ENCODE measurements at regions not wholly inside any gene's neighbourhood (a gene's known extent, or its start where the extent isn't known, plus 50 kb on each side); places are given as distances from the start of the nearest gene placed in this dataset.

DNA sequence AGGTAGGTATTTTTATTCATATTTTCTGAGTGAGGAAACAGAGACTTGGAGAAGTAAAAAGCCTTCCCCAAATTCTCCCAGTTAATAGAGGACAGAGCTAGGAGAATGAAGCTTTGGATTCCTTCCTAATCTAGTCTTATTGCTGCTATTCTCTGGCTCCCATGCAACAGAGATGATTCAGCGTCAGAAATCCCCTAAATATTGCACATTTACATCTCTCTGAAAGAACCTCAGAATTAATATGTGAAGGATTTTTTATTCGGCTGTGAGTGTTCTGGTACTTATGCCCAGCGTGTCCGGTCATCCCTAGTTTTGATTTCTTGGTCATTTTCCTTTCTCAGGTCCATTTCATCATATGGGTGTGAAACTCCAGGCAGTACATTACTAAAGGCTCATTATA is 91.2 kb upstream of the SESTD1 start:
- no peaks in the 10 kb centered on the region for H3K4me1 ChIP-seq (ENCODE audit: control insufficient read depth, low read depth, low read length)
- WGBS (ENCODE audit: extremely low coverage, insufficient coverage, low lambda C conversion rate) = no CpG with 5 or more reads among the region's 4 CpGs
- H3K4ac ChIP-seq (ENCODE audit: low read depth, low read length) = no peak overlapping the region
- no peak overlapping the region for H4K8ac ChIP-seq (ENCODE audit: low read depth, low read length)
- no peak overlapping the region for H3K18ac ChIP-seq (ENCODE audit: low read length)
- H3K36me3 ChIP-seq (ENCODE audit: control insufficient read depth, insufficient read depth, low read length) = no peaks in the 10 kb centered on the region
- no peak overlapping the region for H3K9ac ChIP-seq (ENCODE audit: low read length)
- H3K27me3 ChIP-seq (ENCODE audit: insufficient read depth, low read length, poor library complexity) = no peaks in the 10 kb centered on the region
- H2BK120ac ChIP-seq (ENCODE audit: low read depth, low read length) = no peak overlapping the region
- no peaks in the 10 kb centered on the region for H3K79me2 ChIP-seq (ENCODE audit: control insufficient read depth, insufficient read depth, low read length)
- H2AK5ac ChIP-seq (ENCODE audit: low read length) = no peak overlapping the region
- no peak overlapping the region for H3K27ac ChIP-seq (ENCODE audit: low read depth, low read length)
- no peak overlapping the region for H3K4me3 ChIP-seq (ENCODE audit: low read length)
- H2BK5ac ChIP-seq (ENCODE audit: low read length) = no peak overlapping the region
- no peak overlapping the region for H3K23ac ChIP-seq (ENCODE audit: low read length)
- no peak overlapping the region for H3K56ac ChIP-seq (ENCODE audit: low read length)
- H3K79me1 ChIP-seq (ENCODE audit: low read length) = no peaks in the 10 kb centered on the region
- no peak overlapping the region for H2BK15ac ChIP-seq (replicated peaks; ENCODE audit: low read depth)
- H3K4me2 ChIP-seq (ENCODE audit: low read length) = no peak overlapping the region
- DNase-seq = no peak
- H4K5ac ChIP-seq (ENCODE audit: low read length) = no peak overlapping the region

DNA sequence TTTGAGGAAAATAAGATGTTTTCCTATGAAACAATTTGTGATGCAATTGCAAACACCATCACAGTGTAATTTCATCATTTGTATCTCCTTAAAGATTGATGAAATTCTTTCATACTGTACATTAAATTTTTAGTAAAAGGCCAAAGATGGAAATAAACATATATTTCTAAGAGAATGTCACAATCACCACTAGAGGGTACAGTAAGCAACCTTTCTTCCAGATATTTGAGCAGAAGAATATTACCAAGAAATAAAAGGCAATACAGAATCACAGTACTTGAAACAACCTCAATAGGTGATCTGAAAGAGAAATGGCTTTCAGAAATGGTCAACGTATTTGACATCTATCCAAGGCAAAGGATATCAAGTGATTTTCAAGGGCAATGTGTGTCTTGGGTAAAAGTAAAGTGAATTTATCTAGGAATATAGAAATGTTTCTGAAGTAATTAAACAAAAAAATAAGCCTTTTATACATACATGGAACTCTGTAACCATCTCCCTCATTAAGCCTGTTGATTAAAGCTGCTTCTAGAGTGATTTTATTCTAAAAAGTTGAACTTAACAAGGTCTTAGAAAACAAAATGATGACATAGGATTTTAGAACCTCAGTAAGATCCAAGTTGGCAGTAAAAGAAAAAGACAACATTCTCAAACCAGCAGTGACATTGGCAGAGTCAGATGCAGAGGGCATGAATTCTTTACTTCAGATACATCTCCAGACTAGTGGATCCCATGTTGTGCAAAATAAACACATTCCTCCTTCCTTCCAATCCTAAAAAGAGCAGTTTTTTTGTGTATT is 90.3 kb upstream of the SESTD1 start:
- Histone ChIP-seq H2AK5ac (ENCODE audit: low read length) (no peak overlapping the region), H3K18ac (ENCODE audit: low read length) (no peak overlapping the region), H4K8ac (ENCODE audit: low read depth, low read length) (no peak overlapping the region), H4K5ac (ENCODE audit: low read length) (no peak overlapping the region), H3K27ac (ENCODE audit: low read depth, low read length) (no peak overlapping the region), H3K4ac (ENCODE audit: low read depth, low read length) (no peak overlapping the region), H2BK120ac (ENCODE audit: low read depth, low read length) (no peak overlapping the region), H3K23ac (ENCODE audit: low read length) (no peak overlapping the region), H3K36me3 (ENCODE audit: control insufficient read depth, insufficient read depth, low read length) (no peaks in the 10 kb centered on the region), H3K4me3 (ENCODE audit: low read length) (no peak overlapping the region), H2BK5ac (ENCODE audit: low read length) (no peak overlapping the region), H3K79me2 (ENCODE audit: control insufficient read depth, insufficient read depth, low read length) (no peaks in the 10 kb centered on the region), H3K27me3 (ENCODE audit: insufficient read depth, low read length, poor library complexity) (no peaks in the 10 kb centered on the region), H2BK15ac (replicated peaks; ENCODE audit: low read depth) (no peak overlapping the region), H3K4me2 (ENCODE audit: low read length) (no peak overlapping the region), H3K79me1 (ENCODE audit: low read length) (no peaks in the 10 kb centered on the region), H3K4me1 (ENCODE audit: control insufficient read depth, low read depth, low read length) (no peaks in the 10 kb centered on the region), H3K9ac (ENCODE audit: low read length) (no peak overlapping the region), H3K56ac (ENCODE audit: low read length) (no peak overlapping the region)
- DNase-seq = no peak
- no CpG with 5 or more reads among the region's 1 CpG for WGBS (ENCODE audit: extremely low coverage, insufficient coverage, low lambda C conversion rate)

DNA sequence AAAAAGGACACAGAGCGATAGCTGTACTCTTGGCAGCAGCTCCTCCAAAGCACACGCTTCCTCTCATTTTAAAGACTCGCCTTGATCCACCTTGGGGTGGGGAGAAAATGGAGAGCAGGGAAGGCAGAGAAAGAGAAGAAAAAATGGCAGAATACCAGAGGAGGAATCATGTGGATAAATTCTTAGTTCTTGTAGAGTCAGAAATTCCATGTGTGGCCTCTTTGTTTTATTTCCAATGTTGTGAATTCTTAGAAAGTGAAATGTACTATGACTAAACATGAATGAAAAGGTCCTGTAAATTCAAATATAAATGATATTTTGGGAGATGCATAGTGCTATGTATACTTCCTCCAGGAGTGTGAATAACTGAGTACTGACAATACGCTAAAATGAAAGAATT is 89.7 kb upstream of the SESTD1 start:
- Histone ChIP-seq H3K9ac (ENCODE audit: low read length) (no peak overlapping the region), H2AK5ac (ENCODE audit: low read length) (no peak overlapping the region), H3K79me2 (ENCODE audit: control insufficient read depth, insufficient read depth, low read length) (no peaks in the 10 kb centered on the region), H3K79me1 (ENCODE audit: low read length) (no peaks in the 10 kb centered on the region), H2BK15ac (replicated peaks; ENCODE audit: low read depth) (no peak overlapping the region), H2BK120ac (ENCODE audit: low read depth, low read length) (no peak overlapping the region), H3K4me3 (ENCODE audit: low read length) (no peak overlapping the region), H3K56ac (ENCODE audit: low read length) (no peak overlapping the region), H3K18ac (ENCODE audit: low read length) (no peak overlapping the region), H4K8ac (ENCODE audit: low read depth, low read length) (no peak overlapping the region), H3K4me1 (ENCODE audit: control insufficient read depth, low read depth, low read length) (no peaks in the 10 kb centered on the region), H2BK5ac (ENCODE audit: low read length) (no peak overlapping the region), H3K4ac (ENCODE audit: low read depth, low read length) (no peak overlapping the region), H3K23ac (ENCODE audit: low read length) (no peak overlapping the region), H3K27ac (ENCODE audit: low read depth, low read length) (no peak overlapping the region), H4K5ac (ENCODE audit: low read length) (no peak overlapping the region), H3K36me3 (ENCODE audit: control insufficient read depth, insufficient read depth, low read length) (no peaks in the 10 kb centered on the region), H3K27me3 (ENCODE audit: insufficient read depth, low read length, poor library complexity) (no peaks in the 10 kb centered on the region), H3K4me2 (ENCODE audit: low read length) (no peak overlapping the region)
- DNase-seq = no peak
- no CpG with 5 or more reads among the region's 4 CpGs for WGBS (ENCODE audit: extremely low coverage, insufficient coverage, low lambda C conversion rate)

DNA sequence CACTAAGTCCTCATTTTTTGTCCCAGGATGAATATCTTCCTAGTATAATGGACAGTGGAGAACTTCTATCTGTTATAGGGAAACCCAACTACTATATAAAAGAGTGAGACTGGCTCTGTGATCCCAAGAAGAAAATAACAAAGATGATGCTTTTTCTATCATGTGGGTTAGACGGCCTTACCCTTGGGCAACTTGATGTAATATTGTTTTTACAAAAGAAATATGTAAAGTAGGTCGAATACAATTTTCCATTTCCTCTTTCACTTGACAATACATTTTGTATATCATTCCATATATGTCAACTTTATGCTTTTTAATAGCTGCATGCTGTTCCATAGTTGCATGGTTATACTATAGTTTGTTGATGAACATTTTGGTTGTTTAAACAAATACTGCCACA is 87.5 kb upstream of the SESTD1 start:
- H3K27me3 ChIP-seq (ENCODE audit: insufficient read depth, low read length, poor library complexity) = no peaks in the 10 kb centered on the region
- H3K18ac ChIP-seq (ENCODE audit: low read length) = no peak overlapping the region
- H3K4ac ChIP-seq (ENCODE audit: low read depth, low read length) = no peak overlapping the region
- H3K4me2 ChIP-seq (ENCODE audit: low read length) = no peak overlapping the region
- H4K5ac ChIP-seq (ENCODE audit: low read length) = no peak overlapping the region
- H2BK5ac ChIP-seq (ENCODE audit: low read length) = no peak overlapping the region
- no CpG with 5 or more reads among the region's 2 CpGs for WGBS (ENCODE audit: extremely low coverage, insufficient coverage, low lambda C conversion rate)
- H3K4me3 ChIP-seq (ENCODE audit: low read length) = no peak overlapping the region
- H2BK15ac ChIP-seq (replicated peaks; ENCODE audit: low read depth) = no peak overlapping the region
- no peaks in the 10 kb centered on the region for H3K4me1 ChIP-seq (ENCODE audit: control insufficient read depth, low read depth, low read length)
- H3K23ac ChIP-seq (ENCODE audit: low read length) = no peak overlapping the region
- no peak overlapping the region for H2AK5ac ChIP-seq (ENCODE audit: low read length)
- no peak overlapping the region for H3K27ac ChIP-seq (ENCODE audit: low read depth, low read length)
- H3K79me2 ChIP-seq (ENCODE audit: control insufficient read depth, insufficient read depth, low read length) = no peaks in the 10 kb centered on the region
- H3K79me1 ChIP-seq (ENCODE audit: low read length) = no peaks in the 10 kb centered on the region
- no peak for DNase-seq
- H3K9ac ChIP-seq (ENCODE audit: low read length) = no peak overlapping the region
- H4K8ac ChIP-seq (ENCODE audit: low read depth, low read length) = no peak overlapping the region
- no peaks in the 10 kb centered on the region for H3K36me3 ChIP-seq (ENCODE audit: control insufficient read depth, insufficient read depth, low read length)
- no peak overlapping the region for H3K56ac ChIP-seq (ENCODE audit: low read length)
- no peak overlapping the region for H2BK120ac ChIP-seq (ENCODE audit: low read depth, low read length)

DNA sequence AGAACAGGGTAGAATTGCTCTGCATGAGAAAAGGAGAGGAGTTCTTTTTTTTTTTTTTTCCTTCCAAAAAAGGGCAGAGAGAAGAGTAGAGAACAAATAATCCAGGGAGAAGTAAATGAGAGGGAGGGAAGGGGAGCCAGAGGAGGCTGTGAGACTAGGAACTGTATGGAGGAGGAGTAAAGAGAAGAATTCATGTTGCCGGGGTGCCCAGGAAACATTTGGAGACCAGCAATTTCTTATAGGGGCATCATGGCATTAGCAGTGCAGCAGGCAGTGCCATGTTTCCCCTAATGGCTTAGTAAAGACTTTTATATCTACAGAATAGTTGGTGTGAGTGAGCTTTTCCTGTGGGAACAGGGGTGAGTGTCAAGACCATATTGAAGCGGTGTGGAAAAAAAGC is 86.4 kb upstream of the SESTD1 start:
- no peaks in the 10 kb centered on the region for H3K36me3 ChIP-seq (ENCODE audit: control insufficient read depth, insufficient read depth, low read length)
- H2AK5ac ChIP-seq (ENCODE audit: low read length) = no peak overlapping the region
- H3K18ac ChIP-seq (ENCODE audit: low read length) = no peak overlapping the region
- H2BK5ac ChIP-seq (ENCODE audit: low read length) = no peak overlapping the region
- H3K4ac ChIP-seq (ENCODE audit: low read depth, low read length) = no peak overlapping the region
- no CpG with 5 or more reads among the region's 2 CpGs for WGBS (ENCODE audit: extremely low coverage, insufficient coverage, low lambda C conversion rate)
- H2BK120ac ChIP-seq (ENCODE audit: low read depth, low read length) = no peak overlapping the region
- H3K56ac ChIP-seq (ENCODE audit: low read length) = no peak overlapping the region
- H3K27me3 ChIP-seq (ENCODE audit: insufficient read depth, low read length, poor library complexity) = no peaks in the 10 kb centered on the region
- H4K8ac ChIP-seq (ENCODE audit: low read depth, low read length) = no peak overlapping the region
- H2BK15ac ChIP-seq (replicated peaks; ENCODE audit: low read depth) = no peak overlapping the region
- H3K27ac ChIP-seq (ENCODE audit: low read depth, low read length) = no peak overlapping the region
- H3K4me2 ChIP-seq (ENCODE audit: low read length) = no peak overlapping the region
- no peak overlapping the region for H4K5ac ChIP-seq (ENCODE audit: low read length)
- no peak overlapping the region for H3K23ac ChIP-seq (ENCODE audit: low read length)
- DNase-seq = no peak
- no peaks in the 10 kb centered on the region for H3K79me1 ChIP-seq (ENCODE audit: low read length)
- H3K4me1 ChIP-seq (ENCODE audit: control insufficient read depth, low read depth, low read length) = no peaks in the 10 kb centered on the region
- no peaks in the 10 kb centered on the region for H3K79me2 ChIP-seq (ENCODE audit: control insufficient read depth, insufficient read depth, low read length)
- no peak overlapping the region for H3K9ac ChIP-seq (ENCODE audit: low read length)
- H3K4me3 ChIP-seq (ENCODE audit: low read length) = no peak overlapping the region

Measured in mesendoderm (in vitro differentiated cells).